NCI-H69 (cell line): ENCODE measurements at regions not wholly inside any gene's neighbourhood (a gene's known extent, or its start where the extent isn't known, plus 50 kb on each side); places are given as distances from the start of the nearest gene placed in this dataset.

Experiments used
- DNase-seq: peaks from one replicate; lab custom pipeline; 2025; lab: John Stamatoyannopoulos, UW

DNA sequence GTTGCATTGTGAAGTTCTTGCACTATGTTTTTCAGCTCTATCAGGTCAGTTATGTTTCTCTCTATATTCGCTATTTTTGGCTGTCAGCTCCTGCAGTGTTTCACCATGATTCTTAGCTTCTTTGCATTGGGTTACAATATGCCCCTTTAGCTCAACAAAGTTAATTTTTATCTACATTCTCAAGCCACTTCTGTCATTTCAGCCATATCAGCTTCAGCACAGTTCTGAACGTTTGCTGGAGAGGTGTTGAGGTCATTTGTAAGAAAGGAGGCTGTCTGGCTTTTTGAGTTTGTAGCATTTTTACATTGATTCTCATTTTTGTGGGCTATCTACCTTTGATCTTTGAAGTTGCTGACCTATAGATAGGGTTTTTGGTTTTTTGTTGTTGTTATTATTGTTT lies 573.2 kb upstream of the RGS18 start:
- no peak for DNase-seq

DNA sequence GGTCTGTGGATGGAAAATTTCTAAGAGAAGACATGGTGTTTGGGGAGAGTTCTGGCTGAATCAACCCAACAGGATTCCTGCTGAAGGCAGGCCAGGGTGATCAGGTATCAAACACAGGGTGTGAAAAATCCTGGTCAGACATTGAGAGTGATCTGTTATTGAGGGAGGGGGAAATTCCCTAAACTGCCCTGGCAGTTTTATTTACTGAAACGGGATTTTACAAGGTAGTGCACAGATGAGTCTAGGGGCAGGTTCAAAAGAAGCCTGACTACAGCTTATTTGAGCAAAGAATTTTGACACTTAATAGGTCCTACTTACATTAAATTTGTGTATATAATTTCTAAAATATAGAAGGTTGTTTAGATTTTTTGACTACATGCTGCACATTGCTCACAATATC lies 569.4 kb upstream of the RGS18 start:
- DNase-seq, result no peak

DNA sequence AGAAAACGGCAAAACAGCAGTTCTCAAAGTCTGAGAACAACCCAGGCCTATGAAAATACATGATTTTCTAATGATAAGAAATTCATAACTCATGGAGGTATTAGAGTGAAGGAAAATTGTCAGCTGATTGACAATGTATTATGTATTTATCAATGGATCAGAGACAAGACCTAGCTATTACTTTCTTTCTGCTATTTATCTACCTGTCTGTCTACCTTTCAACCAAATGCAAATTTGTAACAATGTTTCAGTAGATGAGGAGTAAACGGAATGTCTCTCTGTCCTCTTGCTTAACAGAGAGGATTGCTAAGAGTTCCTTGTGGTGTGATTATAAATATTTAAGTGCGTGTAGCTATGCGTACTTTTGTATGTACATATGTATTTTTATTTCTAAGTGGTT lies 568.7 kb upstream of the RGS18 start:
- DNase-seq, result no peak

DNA sequence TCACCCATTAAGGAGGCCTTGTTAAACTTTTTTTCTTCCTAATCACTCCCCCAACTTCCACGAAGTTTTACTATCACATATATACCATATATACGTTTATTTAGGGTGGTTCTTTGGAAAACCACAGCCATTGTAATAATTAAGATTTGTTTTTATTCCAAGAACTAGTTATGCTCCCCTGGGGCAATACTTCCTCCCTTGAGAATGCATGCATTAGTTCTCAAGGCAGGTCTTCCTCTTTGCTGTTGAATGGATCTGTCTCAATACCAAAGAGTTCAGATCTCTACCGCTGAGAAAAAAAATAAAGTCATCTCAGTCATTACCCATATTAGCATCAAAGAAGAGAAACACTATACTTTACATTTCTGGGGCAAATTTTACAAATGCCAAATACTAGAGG lies 567.7 kb upstream of the RGS18 start:
- DNase-seq, result no peak

DNA sequence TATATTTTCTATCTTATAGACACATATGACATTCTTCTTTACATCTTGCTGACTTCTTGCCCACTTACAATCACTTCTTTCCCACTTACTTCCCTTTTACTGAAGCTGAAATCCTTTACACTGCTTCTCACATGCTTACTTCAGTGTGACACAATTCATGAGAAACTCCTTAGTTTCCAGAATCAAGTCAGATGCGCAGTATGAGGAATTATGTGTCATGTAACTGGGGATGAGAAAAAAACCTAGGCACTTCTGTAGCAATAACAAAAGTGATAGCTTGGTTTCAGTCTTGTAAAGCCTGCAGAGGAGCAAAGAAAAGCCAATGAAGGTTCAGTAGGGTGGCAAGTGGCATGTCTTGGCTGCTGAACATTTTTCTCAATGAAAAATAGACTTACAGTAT lies 566.2 kb upstream of the RGS18 start:
- no peak for DNase-seq

DNA sequence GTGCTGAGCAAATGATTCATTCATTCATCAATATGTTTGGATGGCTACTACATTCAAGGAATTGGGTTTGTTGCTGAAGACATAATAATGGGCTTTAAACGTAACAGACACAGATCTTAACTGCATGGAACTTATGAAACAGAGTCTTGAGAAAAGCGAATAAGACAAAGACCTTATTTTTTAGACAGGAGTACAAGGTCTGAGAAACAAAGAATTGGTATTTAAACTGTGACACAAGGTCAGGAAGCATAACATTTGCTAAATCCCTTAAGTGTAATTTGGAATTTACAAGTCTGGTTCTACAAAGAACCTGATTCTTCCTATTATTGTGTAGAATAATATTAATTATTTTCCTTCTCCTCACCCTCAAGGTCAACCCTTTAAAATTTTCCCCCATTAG lies 565.4 kb upstream of the RGS18 start:
- no peak for DNase-seq

DNA sequence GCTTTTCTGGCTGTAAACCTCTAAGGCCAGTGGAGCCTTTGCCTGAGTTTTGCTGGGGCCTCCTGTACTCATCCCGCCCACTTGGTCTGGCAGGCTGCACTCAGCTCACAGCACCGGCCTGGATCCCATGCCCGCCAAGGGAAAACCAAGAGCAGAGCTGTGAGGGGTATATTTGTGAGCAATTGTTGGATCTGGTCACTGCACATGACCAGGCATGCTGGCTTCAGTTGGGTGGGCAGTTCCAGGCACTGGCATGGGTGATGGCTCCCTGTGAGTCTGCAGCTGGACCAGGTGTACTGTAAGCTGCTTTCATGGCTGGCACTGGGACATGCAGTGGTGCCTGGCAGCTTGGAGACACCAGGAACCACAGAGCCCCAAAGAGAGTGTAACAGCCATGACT lies 563.1 kb upstream of the RGS18 start:
- DNase-seq, result no peak

DNA sequence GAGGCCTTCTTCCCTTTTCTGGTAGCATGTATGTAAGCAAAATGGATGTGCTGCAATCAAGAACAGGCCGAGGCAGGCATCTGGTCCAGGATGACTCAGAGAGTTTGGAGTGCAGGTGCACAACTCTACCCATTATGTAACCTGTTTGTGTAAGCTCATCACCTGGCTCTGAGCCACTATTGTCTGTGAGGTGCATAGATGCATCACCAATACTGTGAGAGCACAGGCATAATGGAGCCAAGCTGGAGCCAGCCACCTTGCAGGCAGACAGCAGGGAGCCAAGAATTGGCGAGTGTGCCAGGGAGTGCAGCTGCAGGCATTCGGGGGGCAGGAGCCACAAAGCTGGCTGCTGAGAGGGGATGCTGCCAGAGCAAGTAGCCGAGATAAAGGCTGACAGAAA lies 549.9 kb upstream of the RGS18 start:
- peak; percentile 86 for DNase-seq

DNA sequence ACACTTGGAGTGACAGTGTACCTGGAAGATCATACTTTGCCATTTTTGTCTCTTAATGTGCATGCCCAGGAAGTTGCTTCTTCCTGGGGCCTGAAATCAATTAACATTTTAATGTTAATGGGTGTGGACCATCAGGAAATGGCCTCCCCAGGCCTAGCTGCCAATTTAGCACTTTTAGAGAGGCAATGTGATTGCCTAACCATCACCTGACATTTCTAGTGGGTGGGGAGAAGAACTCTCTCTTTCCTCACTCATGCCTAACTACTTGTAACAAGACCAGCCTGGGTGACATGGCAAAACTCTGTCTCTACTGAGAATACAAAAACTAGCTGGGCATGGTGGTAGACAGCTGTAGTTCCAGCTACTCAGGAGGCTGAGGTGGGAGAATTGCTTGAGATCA lies 549.0 kb upstream of the RGS18 start:
- peak; percentile 47 for DNase-seq

DNA sequence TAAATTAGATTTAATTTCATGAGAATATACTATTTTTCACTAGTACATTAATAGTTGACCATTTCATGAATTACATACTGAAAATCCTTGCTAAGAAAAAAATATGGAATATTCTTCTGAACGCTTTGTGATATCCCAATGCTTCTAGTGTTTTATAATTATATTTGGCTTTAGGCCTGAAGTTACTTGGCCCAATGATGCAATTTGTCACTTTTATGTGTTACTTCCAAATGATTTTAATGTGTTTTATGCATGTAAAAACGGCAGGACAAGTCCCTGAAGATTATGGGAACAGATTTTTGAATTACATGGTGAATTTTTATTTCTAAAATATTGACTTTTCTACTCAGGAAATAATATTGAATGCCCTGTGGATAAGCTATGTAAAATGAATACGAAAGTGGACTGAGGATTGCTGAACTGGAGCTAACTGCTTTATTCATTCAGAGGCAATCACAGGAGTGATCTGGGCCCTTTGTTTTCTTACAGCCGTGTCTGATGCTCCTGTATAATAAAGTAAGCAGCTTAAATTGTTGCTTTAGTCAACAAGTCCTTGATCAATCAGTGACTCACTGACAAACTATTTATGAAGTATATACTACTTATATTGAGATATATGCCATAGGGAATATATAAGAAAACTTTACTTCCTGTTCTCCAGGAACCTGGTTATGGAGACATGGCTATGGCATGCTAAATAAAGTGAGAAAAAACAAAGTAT lies 543.0 kb upstream of the RGS18 start:
- no peak for DNase-seq

DNA sequence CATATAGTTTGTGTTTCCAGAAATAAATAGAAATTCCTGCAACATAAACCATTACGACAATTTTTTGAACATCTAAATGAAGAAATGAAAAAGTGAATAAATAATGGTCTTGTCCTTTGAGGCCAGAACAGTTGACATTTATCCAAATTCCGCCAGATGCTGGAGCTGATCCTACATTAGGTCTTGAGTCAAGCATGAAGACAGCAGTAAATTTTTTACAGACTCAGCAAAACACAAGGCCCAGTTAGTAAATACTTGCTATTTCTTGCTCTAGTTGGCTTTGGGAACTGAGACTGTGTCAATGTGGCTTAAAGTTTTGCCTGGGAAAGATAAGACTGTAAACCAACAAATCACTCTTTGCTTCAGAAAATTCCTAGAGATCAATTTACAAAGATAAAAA lies 540.1 kb upstream of the RGS18 start:
- no peak for DNase-seq

DNA sequence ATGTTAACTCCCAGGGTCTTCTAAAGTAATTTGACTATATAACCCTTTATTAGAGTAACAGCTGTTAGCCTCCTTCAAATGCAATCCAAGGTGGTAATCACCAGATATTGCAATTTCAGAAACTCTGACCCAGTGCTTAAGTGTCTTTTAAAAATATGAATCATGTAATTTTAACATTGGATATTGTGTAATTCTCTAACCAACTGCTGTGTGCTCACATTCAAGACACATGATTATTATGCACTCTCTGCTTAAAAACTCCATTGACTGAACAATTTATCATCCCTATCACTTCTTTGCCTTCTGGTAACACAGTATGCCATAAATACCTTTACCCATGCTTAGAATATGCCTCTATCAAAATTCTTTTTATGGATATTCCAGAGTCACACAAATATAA lies 537.4 kb upstream of the RGS18 start:
- peak; percentile 68 for DNase-seq

DNA sequence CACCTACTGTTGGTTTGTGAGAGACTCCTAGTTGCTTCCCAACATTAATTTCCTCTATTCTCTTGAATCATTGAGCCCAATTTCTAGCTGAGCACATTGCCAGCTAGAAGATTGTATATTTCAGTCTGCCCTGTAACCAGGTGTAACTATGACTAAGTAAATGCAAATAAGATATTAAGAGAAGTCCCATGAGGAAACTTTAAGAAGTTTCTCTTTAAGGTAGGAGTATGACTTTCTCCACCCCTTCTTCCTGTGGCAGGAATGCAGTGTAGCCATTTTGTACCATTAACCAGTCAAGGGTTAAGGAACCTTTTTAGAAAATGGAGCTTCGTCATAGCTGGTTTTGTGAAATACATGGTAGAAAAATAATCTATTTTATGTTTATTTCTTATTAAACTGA lies 534.2 kb upstream of the RGS18 start:
- no peak for DNase-seq

DNA sequence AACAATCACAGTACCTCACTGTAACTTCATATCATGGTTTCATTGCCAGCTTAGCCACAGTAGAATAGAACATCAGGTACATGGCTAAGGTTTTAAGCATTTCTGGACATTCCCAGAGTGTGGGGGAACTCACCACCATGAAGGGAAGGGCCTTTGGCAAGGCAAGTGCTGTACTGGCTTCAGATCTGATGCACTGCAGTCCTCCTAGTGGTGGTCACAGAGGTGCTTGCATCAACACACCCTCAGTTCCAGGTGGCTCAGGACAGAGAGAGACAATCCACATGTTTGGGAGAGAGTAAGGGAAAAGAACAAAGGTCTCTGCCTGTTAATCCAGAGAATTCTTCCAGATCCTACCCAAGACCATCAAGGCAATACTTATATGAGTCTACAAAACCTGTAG lies 528.4 kb upstream of the RGS18 start:
- DNase-seq, result no peak

DNA sequence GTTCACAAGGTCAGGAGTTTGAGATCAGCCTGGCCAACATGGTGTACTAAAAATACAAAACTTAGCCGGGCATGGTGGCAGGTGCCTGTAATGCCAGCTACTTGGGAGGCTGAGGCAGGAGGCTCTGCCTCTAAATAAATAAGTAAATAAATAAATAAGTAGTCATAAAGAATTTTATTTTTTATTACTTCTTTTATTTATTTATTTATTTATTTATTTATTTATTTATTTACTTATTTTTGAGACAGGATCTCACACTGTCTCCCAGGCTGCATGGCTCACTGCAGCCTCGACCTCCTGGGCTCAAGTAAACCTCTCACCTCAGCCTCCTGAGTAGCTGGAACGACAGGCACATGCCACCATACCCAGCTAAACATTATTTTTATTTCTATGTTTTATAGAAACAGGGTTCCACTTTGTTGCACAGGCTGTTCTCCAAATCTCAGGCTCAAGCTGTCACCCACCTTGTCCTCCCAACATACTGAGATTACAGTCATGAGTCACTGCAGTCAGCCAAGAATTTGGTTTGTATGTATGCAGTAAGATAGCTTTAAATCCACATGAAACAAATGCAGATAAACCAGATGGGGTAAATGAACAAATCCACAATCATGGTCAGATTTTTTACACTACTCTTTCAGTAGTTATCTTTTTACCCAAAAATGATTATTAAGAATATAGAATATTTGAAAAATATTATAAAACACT lies 523.3 kb upstream of the RGS18 start:
- DNase-seq, result no peak

DNA sequence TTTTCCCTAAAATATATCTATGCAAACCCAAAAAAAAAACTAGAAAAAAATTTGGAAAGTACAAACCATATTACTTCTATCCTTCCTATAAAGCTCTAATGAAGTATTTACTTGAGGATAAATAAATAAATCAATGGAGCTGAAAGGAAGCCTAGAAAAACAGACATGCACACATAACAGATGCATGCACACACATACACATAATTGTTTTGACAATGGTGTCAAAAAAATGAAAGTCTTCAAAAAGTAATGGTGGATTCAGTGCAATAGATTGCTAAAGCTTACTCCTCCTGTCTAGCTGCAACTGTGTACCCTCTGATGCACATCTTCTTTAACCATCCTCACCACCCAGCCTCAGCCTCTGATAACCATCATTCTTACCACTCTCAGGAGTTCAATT lies 521.9 kb upstream of the RGS18 start:
- DNase-seq, result no peak

DNA sequence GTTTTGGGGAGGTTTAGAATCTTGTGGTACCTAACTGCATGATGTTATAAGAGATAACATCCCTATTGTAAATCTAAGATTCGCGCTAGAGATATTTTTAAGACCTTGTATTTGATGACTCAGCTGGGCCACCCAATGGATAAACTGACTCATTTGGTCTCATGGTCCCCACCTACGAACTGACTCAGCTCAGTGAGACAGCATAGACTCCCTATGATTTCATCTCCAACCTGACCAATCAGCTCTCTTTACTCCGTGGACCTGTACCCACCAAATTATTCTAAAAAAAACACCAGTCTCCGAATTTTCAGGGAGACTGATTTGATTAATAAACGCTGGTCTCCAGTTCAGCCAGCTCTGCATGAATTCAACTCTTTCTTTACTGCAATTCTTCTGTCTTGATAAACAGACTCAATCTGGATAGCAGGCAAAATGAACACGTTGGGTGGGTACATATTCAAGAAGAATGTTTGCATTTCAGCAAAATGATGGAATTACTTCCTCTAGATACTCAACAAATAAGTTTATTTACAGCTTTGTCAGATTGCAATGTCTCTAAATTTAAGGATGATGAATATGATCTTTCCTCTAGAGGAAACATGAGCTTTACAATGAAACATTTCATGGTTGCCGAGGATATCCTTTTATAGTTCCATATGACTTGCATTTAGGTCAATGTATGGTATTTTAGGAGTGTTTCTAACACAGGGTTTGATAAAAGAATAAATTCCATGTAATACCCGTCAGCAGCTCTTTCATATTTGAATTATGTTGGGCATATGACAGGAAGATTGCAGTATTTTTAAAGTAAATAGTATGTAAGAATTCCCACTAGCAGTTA lies 516.6 kb upstream of the RGS18 start:
- DNase-seq, result no peak

DNA sequence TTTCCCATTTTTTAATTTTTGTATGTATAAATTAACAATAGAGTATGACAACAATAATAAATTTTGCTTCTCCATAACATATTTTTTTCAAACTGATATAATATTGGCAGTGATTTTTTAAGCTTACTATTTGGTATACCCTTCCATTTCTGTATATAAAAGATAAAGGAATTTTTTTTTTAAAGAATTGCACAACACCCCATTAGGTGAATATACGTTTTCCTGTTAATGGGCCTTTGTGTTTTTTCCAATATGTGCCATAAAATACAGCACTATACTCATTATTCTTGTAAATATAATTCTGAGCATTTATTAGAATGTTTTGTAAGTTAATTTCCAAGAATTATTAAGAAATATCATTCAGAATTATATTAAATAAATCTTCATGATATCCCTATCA lies 515.2 kb upstream of the RGS18 start:
- DNase-seq, result no peak

DNA sequence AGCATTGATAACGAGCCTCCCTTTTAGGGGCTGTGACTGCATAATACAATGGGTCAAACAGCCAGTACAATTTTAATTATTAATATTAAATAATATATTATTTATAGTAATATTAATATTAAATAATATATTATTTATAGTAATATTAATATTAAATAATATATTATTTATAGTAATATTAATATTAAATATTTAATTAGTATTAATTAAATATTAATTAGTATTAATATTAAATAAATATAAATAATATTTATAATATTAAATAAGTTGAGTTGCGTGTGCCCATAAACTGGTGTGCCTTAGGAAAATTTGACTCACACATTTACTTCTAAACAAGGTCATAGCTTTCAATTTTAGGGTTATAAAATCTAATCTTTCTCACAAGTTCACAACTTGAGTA lies 509.3 kb upstream of the RGS18 start:
- DNase-seq, result no peak

DNA sequence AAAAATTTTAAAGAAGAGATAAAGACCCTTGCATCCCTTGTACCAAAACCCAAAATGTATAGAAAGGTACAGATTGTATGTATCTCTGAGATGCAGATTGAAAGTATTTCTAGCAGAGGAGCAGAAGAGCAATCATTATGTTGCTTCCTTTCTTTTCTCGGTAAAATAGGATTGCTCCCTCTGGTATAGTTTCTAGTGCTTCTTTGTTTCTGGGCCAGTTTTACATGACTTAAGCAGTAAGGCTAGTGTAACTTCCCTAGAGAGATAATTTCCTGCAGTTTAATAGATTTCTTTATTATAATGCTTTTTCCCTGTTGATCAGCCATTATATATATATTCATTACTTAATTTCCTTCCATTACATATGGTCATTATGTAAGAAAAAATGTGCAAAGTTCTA lies 496.2 kb upstream of the RGS18 start:
- no peak for DNase-seq

DNA sequence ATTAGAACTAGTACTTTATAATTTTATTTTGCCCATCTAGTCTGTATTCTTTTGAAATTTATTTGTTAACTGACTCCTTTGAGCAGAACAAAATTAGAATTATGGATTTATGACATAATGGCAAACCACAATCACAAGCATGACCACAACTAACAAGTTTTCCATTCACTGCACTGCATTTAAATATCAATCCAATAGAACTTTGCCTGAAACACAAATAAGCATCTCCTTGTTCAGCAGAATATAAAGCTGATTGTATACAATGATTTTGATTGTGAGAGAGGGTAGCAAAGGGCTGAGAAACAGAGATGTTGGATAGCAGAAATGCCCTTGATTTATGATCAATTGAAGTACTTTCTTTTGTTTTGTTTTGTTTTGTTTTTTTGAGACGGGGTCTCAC lies 495.5 kb upstream of the RGS18 start:
- no peak for DNase-seq

DNA sequence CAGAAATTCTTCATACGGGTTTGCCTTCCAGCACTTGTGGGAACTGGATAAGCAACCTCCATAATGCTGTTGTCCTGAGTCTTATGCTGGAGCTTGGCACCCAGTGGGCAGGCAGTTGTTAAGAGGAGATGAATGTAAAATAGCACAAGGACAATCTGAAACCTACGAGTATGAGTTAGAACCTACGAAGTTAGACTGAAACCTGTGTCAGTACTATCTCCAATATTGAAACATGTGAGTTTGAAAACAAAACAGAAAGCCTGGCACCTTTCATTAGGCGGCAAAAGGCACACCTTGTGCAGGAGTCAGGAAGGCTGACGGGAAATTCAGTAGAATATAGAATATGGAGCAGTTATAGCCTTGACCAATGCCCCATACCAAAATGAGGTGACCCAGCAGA lies 489.7 kb upstream of the RGS18 start:
- DNase-seq, result no peak

DNA sequence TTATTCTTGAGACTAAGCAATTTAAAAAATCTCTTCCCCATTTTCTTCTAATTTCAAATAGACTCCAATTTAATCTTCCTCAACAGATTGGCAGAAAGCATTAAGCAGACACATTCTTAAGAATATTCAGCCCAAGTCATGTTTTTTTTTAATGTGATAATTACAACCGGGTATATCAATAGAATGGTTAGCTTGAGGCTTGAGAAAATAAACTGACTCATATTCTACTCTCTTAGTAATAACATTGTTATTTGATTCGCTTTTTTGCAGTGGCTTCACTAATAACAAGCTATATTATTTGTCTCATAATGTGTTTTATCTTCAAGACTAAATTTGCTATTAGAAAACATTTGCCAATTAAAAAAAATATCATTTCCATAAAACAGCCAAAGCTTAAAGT lies 488.6 kb upstream of the RGS18 start:
- DNase-seq, result no peak
